SK-N-SH treated with all-trans-retinoic acid at 6 μM for 48 hours (cell line): ENCODE measurements at regions not wholly inside any gene's neighbourhood (a gene's known extent, or its start where the extent isn't known, plus 50 kb on each side); places are given as distances from the start of the nearest gene placed in this dataset.

Source experiments
- ATAC-seq: fragments of 200-7000 bp; cut with Tn5 transposase; 3 replicates; pipeline ENCODE4 v1.9.1; 2020; ENCODE audit warnings: mild to moderate bottlenecking, moderate library complexity
- ARNTL ChIP-seq: fragments of 450-650 bp; formaldehyde crosslinking; IDR thresholded peaks from 2 replicates; pipeline ENCODE4 v1.5.0; 2020; ENCODE audit warnings: low read depth, mild to moderate bottlenecking, moderate library complexity, borderline replicate concordance
- BACH2 ChIP-seq: fragments of 250-450 bp; sonication (Bioruptor Pico); IDR thresholded peaks from 2 replicates; pipeline ENCODE4 v1.9.0; 2021; ENCODE audit warnings: mild to moderate bottlenecking, borderline replicate concordance
- CREB5 ChIP-seq: fragments of 250-450 bp; sonication (Bioruptor Pico); IDR thresholded peaks from 2 replicates; pipeline ENCODE4 v1.5.1; 2020; ENCODE audit warnings: low read depth, mild to moderate bottlenecking, moderate library complexity
- CSDC2 ChIP-seq: fragments of 250-450 bp; sonication (Bioruptor Pico); IDR thresholded peaks from 2 replicates; pipeline ENCODE4 v1.5.0; 2020; ENCODE audit warnings: mild to moderate bottlenecking, moderate library complexity
- CSRNP3 ChIP-seq: fragments of 250-450 bp; sonication (Bioruptor Pico); IDR thresholded peaks from 2 replicates; pipeline ENCODE4 v1.5.1; 2021; ENCODE audit warnings: mild to moderate bottlenecking, moderate library complexity
- ESRRG ChIP-seq: fragments of 250-450 bp; sonication (Bioruptor Pico); IDR thresholded peaks from 2 replicates; pipeline ENCODE4 v1.6.1; 2021; ENCODE audit warnings: mild to moderate bottlenecking
- GLIS3 ChIP-seq: fragments of 250-450 bp; sonication (Bioruptor Pico); IDR thresholded peaks from 2 replicates; pipeline ENCODE4 v1.5.0; 2020; ENCODE audit warnings: mild to moderate bottlenecking, moderate library complexity
- ISL1 ChIP-seq: fragments of 250-450 bp; sonication (Bioruptor Pico); IDR thresholded peaks from 2 replicates; pipeline ENCODE4 v2.1.2; 2022; ENCODE audit warnings: mild to moderate bottlenecking, moderate library complexity
- OSR1 ChIP-seq: fragments of 250-450 bp; sonication (Bioruptor Pico); IDR thresholded peaks from 2 replicates; pipeline ENCODE4 v1.8.0; 2022; ENCODE audit warnings: moderate library complexity, mild to moderate bottlenecking, inconsistent platforms
- PATZ1 ChIP-seq: fragments of 250-450 bp; sonication (Bioruptor Pico); IDR thresholded peaks from 2 replicates; pipeline ENCODE4 v1.8.0; 2020; ENCODE audit warnings: mild to moderate bottlenecking, moderate library complexity, borderline replicate concordance
- POU6F1 ChIP-seq: fragments of 250-450 bp; sonication (Bioruptor Pico); IDR thresholded peaks from 2 replicates; pipeline ENCODE4 v1.8.0; 2021; ENCODE audit warnings: low read depth, mild to moderate bottlenecking, moderate library complexity, borderline replicate concordance
- RARB ChIP-seq: fragments of 250-450 bp; sonication (Bioruptor Pico); IDR thresholded peaks from 2 replicates; pipeline ENCODE4 v1.8.0; 2021; ENCODE audit warnings: mild to moderate bottlenecking, moderate library complexity
- TOX ChIP-seq: fragments of 250-450 bp; sonication (Bioruptor Pico); IDR thresholded peaks from 2 replicates; pipeline ENCODE4 v1.8.0; 2021; ENCODE audit warnings: mild to moderate bottlenecking, moderate library complexity, borderline replicate concordance
- TSHZ2 ChIP-seq: fragments of 250-450 bp; sonication (Bioruptor Pico); IDR thresholded peaks from 2 replicates; pipeline ENCODE4 v1.5.0; 2020; ENCODE audit warnings: mild to moderate bottlenecking, moderate library complexity
- ZFP3 ChIP-seq: fragments of 250-450 bp; sonication (Bioruptor Pico); IDR thresholded peaks from 2 replicates; pipeline ENCODE4 v1.5.0; 2020; ENCODE audit warnings: mild to moderate bottlenecking, moderate library complexity
- ZFP30 ChIP-seq: fragments of 450-650 bp; formaldehyde crosslinking; IDR thresholded peaks from 2 replicates; pipeline ENCODE4 v1.5.0; 2022; ENCODE audit warnings: mild to moderate bottlenecking, moderate library complexity
- ZNF565 ChIP-seq: fragments of 450-650 bp; formaldehyde crosslinking; conservative IDR thresholded peaks from 2 replicates; pipeline ENCODE4 v1.5.0; 2020; ENCODE audit warnings: low read depth, mild to moderate bottlenecking, moderate library complexity
- ZNF70 ChIP-seq: fragments of 450-650 bp; formaldehyde crosslinking; IDR thresholded peaks from 2 replicates; pipeline ENCODE4 v1.5.0; 2020; ENCODE audit warnings: mild to moderate bottlenecking, moderate library complexity
- ZNF8 ChIP-seq: fragments of 450-650 bp; formaldehyde crosslinking; IDR thresholded peaks from 2 replicates; pipeline ENCODE4 v1.5.0; 2020; ENCODE audit warnings: mild to moderate bottlenecking, moderate library complexity

GRCh38 chr10:78851647-78852046 is 217.1 kb upstream of the ZMIZ1 start:
- ATAC-seq: no peak; the same call in 2 of the 3 replicates
- TF ChIP-seq ZNF565 (CRISPR knock-in tag) (no peak), CREB5 (CRISPR knock-in tag) (no peak), PATZ1 (CRISPR knock-in tag) (no peak), ISL1 (CRISPR knock-in tag) (no peak), CSDC2 (CRISPR knock-in tag) (no peak), OSR1 (CRISPR knock-in tag) (no peak), ARNTL (no peak), RARB (CRISPR knock-in tag) (no peak), ZFP30 (no peak), GLIS3 (CRISPR knock-in tag) (no peak), BACH2 (no peak), ZNF8 (CRISPR knock-in tag) (no peak), ESRRG (CRISPR knock-in tag) (no peak), TOX (CRISPR knock-in tag) (no peak)

GRCh38 chr10:78852466-78853240 is 216.1 kb upstream of the ZMIZ1 start:
- no peak for TF ChIP-seq TSHZ2 (CRISPR knock-in tag)
- no peak for TF ChIP-seq POU6F1 (CRISPR knock-in tag)
- no peak for TF ChIP-seq CREB5 (CRISPR knock-in tag)
- TF ChIP-seq ZNF70 (CRISPR knock-in tag): no peak
- no peak for TF ChIP-seq ISL1 (CRISPR knock-in tag)
- TF ChIP-seq ZFP3: no peak
- TF ChIP-seq ZFP30: no peak
- no peak for TF ChIP-seq RARB (CRISPR knock-in tag)
- TF ChIP-seq, all 23 proteins: peak for 0
- peak; percentile 67 for ATAC-seq

GRCh38 chr10:78853864-78854263 is 214.9 kb upstream of the ZMIZ1 start:
- no peak for ATAC-seq
- no peak for TF ChIP-seq TOX (CRISPR knock-in tag)
- TF ChIP-seq GLIS3 (CRISPR knock-in tag): no peak
- no peak for TF ChIP-seq ZNF8 (CRISPR knock-in tag)
- TF ChIP-seq ESRRG (CRISPR knock-in tag): no peak
- no peak for TF ChIP-seq ARNTL
- TF ChIP-seq CSRNP3 (CRISPR knock-in tag): no peak
- TF ChIP-seq ZNF70 (CRISPR knock-in tag): no peak
